ENCODE measurements at regions not wholly inside any gene's neighbourhood (a gene's known extent, or its start where the extent isn't known, plus 50 kb on each side); places are given as distances from the start of the nearest gene placed in this dataset.
A peak's percentile ranks its signal among the peaks of the same experiment; 100 is the strongest.

DNA sequence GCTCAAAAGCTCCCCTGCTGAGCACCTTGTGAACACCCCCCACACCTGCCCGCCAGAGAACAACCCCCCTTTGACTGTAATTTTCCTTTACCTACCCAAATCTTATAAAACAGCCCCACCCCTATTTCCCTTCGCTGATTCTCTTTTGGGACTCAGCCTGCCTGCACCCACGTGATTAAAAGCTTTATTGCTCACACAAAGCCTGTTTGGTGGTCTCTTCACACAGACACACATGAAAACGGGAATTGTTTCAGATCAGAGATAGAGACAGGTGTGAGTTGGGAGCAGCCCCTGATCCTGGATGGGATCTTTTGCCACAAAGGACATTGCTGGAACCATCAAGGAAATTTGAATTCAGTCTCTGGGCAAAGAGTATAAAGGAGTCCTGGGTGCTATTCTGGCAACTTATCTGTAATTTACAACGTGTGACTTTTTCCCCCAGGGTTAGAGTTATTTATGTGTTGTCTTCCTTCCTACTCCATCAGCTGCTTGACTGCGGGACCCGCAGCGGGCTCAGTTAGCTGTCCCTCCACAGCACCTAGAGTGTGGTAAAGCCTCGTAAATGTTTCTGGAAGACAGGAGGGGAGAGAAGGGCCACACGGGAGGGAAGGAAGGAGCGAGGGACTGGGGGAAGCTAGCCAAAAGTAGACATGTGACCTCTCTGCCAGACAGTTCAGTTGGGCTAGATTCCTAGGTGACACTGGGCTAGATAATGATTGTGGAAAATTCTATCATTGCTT, 437.0 kb downstream of the ZNF608 start:
- Histone ChIP-seq H3K4me3 (no peak overlapping the region), H3K27me3 (no peaks in the 10 kb centered on the region), H3K9me3 (no peaks in the 10 kb centered on the region), H3K4me1 (peaks cover 0 to 14% (median 8%) of the 10 kb centered on the region in 12 donors), H3K36me3 (no peaks in the 10 kb centered on the region), H3K27ac (no peak overlapping the region)
- 50 to 54% (median 53%) methylated on average over 11 of the region's 11 CpGs for WGBS, 4 donors
- intact Hi-C loops (cut with DNase I), result no loop called here
- TF ChIP-seq POLR2A (IDR thresholded peaks at IDR 0.05), result no peak
- peak in 3 of 4 donors; percentile 33 to 62 (median 46) for ATAC-seq
- peak in 2 of 5 donors; percentile 8 to 30 for DNase-seq

DNA sequence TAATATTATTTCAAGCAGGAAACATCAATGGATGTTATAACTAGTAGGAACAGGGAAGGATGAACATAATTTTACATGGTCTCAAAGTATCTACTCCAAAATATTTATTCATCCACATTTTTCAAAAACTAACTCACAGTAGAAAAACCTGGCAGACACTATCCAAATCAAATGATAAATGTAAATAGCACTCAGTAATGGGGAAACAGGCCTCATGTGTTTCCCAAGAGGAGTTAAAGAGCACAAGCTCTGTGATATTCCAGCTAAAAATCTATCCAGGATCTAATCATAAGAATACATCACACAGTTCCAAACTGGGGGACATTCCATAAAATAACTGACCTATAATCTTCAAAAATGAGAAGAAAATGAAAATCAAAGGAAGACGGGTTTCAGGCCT, 443.1 kb downstream of the ZNF608 start:
- Histone ChIP-seq H3K4me1 (peaks cover 0 to 15% (median 0%) of the 10 kb centered on the region in 12 donors), H3K9me3 (no peaks in the 10 kb centered on the region), H3K27ac (no peak overlapping the region), H3K27me3 (no peaks in the 10 kb centered on the region), H3K4me3 (no peak overlapping the region), H3K36me3 (no peaks in the 10 kb centered on the region)
- intact Hi-C loops (cut with DNase I), result no loop called here
- WGBS, 4 donors, result 91 to 99% (median 96%) methylated on average over 1 of the region's 1 CpG
- no peak for TF ChIP-seq CTCF (IDR thresholded peaks at IDR 0.05)
- TF ChIP-seq POLR2A (IDR thresholded peaks at IDR 0.05), result no peak
- DNase-seq (no peak), ATAC-seq (no peak)

DNA sequence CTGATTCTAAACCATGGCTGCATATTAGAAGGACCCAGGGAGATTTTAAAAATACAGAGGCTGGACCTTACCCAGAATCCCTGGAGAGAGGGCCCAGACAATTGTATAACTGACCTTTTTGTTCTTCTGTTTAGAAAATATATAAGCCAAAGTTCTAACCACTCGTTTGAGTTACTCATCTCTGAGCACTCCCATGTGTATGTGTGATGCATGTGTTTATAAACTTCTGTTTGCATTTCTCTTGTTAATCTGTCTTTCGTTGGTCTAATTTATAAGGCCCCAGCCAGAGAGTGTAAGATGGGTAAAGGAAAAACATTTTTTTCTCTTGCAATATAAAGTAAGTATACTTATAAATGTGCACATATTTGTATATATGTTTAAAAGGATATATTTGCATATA, 443.9 kb downstream of the ZNF608 start:
- WGBS, 4 donors, result 61 to 75% (median 71%) methylated on average over 2 of the region's 2 CpGs
- H3K4me3 ChIP-seq, result no peak overlapping the region
- intact Hi-C loops (cut with DNase I), result no loop called here
- DNase-seq (no peak), ATAC-seq (no peak)
- no peaks in the 10 kb centered on the region for H3K9me3 ChIP-seq
- no peak overlapping the region for H3K27ac ChIP-seq
- TF ChIP-seq CTCF (IDR thresholded peaks at IDR 0.05) (no peak), POLR2A (IDR thresholded peaks at IDR 0.05) (no peak)
- H3K36me3 ChIP-seq, result no peaks in the 10 kb centered on the region
- peaks cover 0 to 15% (median 0%) of the 10 kb centered on the region in 12 donors for H3K4me1 ChIP-seq
- H3K27me3 ChIP-seq, result no peaks in the 10 kb centered on the region

DNA sequence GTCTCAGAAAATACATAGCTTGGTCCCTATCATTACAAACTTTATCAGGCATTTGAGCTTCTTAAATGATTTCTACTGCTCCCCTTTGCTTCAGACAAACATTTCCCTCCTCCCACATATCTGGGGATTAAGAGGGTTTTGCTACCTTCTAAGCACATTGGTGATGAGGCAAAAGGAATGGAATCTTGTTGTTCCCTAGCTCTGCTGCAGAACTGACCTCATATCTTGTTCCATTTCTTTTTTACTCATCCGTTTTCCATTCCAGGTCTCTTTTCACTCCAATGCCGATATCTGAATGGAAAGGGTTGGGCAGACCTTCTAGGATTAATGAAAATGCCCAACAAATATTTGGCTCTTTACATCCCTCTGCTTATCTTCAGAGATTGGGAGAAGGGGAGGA, 444.6 kb downstream of the ZNF608 start:
- ATAC-seq (no peak), DNase-seq (no peak)
- intact Hi-C loops (cut with DNase I), result no loop called here
- H3K36me3 ChIP-seq, result no peaks in the 10 kb centered on the region
- H3K27ac ChIP-seq, result no peak overlapping the region
- H3K4me3 ChIP-seq, result no peak overlapping the region
- H3K27me3 ChIP-seq, result no peaks in the 10 kb centered on the region
- no peak for TF ChIP-seq POLR2A (IDR thresholded peaks at IDR 0.05)
- TF ChIP-seq CTCF (IDR thresholded peaks at IDR 0.05), result no peak
- 76 to 83% (median 79%) methylated on average over 2 of the region's 2 CpGs for WGBS, 4 donors
- peaks cover 0 to 15% (median 0%) of the 10 kb centered on the region in 12 donors for H3K4me1 ChIP-seq
- H3K9me3 ChIP-seq, result no peaks in the 10 kb centered on the region
